ENCODE measurements at regions not wholly inside any gene's neighbourhood (a gene's known extent, or its start where the extent isn't known, plus 50 kb on each side); places are given as distances from the start of the nearest gene placed in this dataset.

- no peak for TF ChIP-seq EZH2phosphoT487 (IDR thresholded peaks at IDR 0.05; ENCODE audit: low read length)
- TF ChIP-seq CTCF (IDR thresholded peaks at IDR 0.05; ENCODE audit: low read length), result no peak
- no peak for TF ChIP-seq EZH2 (optimal IDR thresholded peaks at IDR 0.05; ENCODE audit: low read depth, low read length)
- Histone ChIP-seq H2AFZ (ENCODE audit: low read length) (no peak overlapping the region), H3F3A (ENCODE audit: insufficient read depth, low read length) (no peaks in the 10 kb centered on the region), H3K27ac (ENCODE audit: low read length) (no peak overlapping the region), H3K9me3 (replicated peaks; ENCODE audit: insufficient read depth, low read length) (no peaks in the 10 kb centered on the region), H3K4me2 (ENCODE audit: low read depth, low read length) (no peak overlapping the region), H3K9me2 (replicated peaks; ENCODE audit: insufficient read depth, low read length) (no peaks in the 10 kb centered on the region), H3K27me3 (replicated peaks; ENCODE audit: insufficient read depth, low read length) (no peaks in the 10 kb centered on the region), H3K36me3 (replicated peaks; ENCODE audit: insufficient read depth, low read length) (no peaks in the 10 kb centered on the region), H3K9ac (ENCODE audit: low read length) (no peak overlapping the region), H3K4me1 (ENCODE audit: low read length) (no peaks in the 10 kb centered on the region), H3K79me2 (ENCODE audit: low read length) (no peaks in the 10 kb centered on the region), H3K4me3 (ENCODE audit: low read length) (no peak overlapping the region), H4K20me1 (ENCODE audit: insufficient read depth, low read length) (no peaks in the 10 kb centered on the region)
- DNase-seq, result no peak
Measured at GRCh38 chr4:138300616-138301015, 58.5 kb upstream of the SLC7A11 start.

- Histone ChIP-seq H3F3A (ENCODE audit: insufficient read depth, low read length) (no peaks in the 10 kb centered on the region), H3K4me2 (ENCODE audit: low read depth, low read length) (no peak overlapping the region), H4K20me1 (ENCODE audit: insufficient read depth, low read length) (no peaks in the 10 kb centered on the region), H3K27ac (ENCODE audit: low read length) (no peak overlapping the region), H3K79me2 (ENCODE audit: low read length) (no peaks in the 10 kb centered on the region), H3K4me3 (ENCODE audit: low read length) (no peak overlapping the region), H3K9me2 (replicated peaks; ENCODE audit: insufficient read depth, low read length) (no peaks in the 10 kb centered on the region), H3K9me3 (replicated peaks; ENCODE audit: insufficient read depth, low read length) (no peaks in the 10 kb centered on the region), H3K9ac (ENCODE audit: low read length) (no peak overlapping the region), H2AFZ (ENCODE audit: low read length) (no peak overlapping the region), H3K4me1 (ENCODE audit: low read length) (no peaks in the 10 kb centered on the region), H3K27me3 (replicated peaks; ENCODE audit: insufficient read depth, low read length) (no peaks in the 10 kb centered on the region), H3K36me3 (replicated peaks; ENCODE audit: insufficient read depth, low read length) (no peaks in the 10 kb centered on the region)
- no peak for DNase-seq
- TF ChIP-seq EZH2 (optimal IDR thresholded peaks at IDR 0.05; ENCODE audit: low read depth, low read length) (no peak), CTCF (IDR thresholded peaks at IDR 0.05; ENCODE audit: low read length) (no peak), EZH2phosphoT487 (IDR thresholded peaks at IDR 0.05; ENCODE audit: low read length) (no peak)
Measured at GRCh38 chr4:138299881-138300280, 57.7 kb upstream of the SLC7A11 start.

GRCh38 chr4:138298866-138299265 lies 56.7 kb upstream of the SLC7A11 start:
- no peaks in the 10 kb centered on the region for H3K79me2 ChIP-seq (ENCODE audit: low read length)
- H3K27me3 ChIP-seq (replicated peaks; ENCODE audit: insufficient read depth, low read length), result no peaks in the 10 kb centered on the region
- H3K9me2 ChIP-seq (replicated peaks; ENCODE audit: insufficient read depth, low read length), result no peaks in the 10 kb centered on the region
- H3K4me2 ChIP-seq (ENCODE audit: low read depth, low read length), result no peak overlapping the region
- H4K20me1 ChIP-seq (ENCODE audit: insufficient read depth, low read length), result no peaks in the 10 kb centered on the region
- H3K9ac ChIP-seq (ENCODE audit: low read length), result no peak overlapping the region
- no peak for TF ChIP-seq EZH2phosphoT487 (IDR thresholded peaks at IDR 0.05; ENCODE audit: low read length)
- no peak for TF ChIP-seq EZH2 (optimal IDR thresholded peaks at IDR 0.05; ENCODE audit: low read depth, low read length)
- no peak for TF ChIP-seq CTCF (IDR thresholded peaks at IDR 0.05; ENCODE audit: low read length)
- no peaks in the 10 kb centered on the region for H3K36me3 ChIP-seq (replicated peaks; ENCODE audit: insufficient read depth, low read length)
- H3K4me3 ChIP-seq (ENCODE audit: low read length), result no peak overlapping the region
- no peaks in the 10 kb centered on the region for H3K9me3 ChIP-seq (replicated peaks; ENCODE audit: insufficient read depth, low read length)
- no peaks in the 10 kb centered on the region for H3F3A ChIP-seq (ENCODE audit: insufficient read depth, low read length)
- no peaks in the 10 kb centered on the region for H3K4me1 ChIP-seq (ENCODE audit: low read length)
- H3K27ac ChIP-seq (ENCODE audit: low read length), result no peak overlapping the region
- no peak overlapping the region for H2AFZ ChIP-seq (ENCODE audit: low read length)
- DNase-seq, result no peak
